GM06990 (cell line): ENCODE measurements at regions not wholly inside any gene's neighbourhood (a gene's known extent, or its start where the extent isn't known, plus 50 kb on each side); places are given as distances from the start of the nearest gene placed in this dataset.

Experiments used
- DNase-seq: peaks from one replicate; pipeline ENCODE4 v3.0.0-alpha.2; 2011; ENCODE audit not compliant: insufficient read length; ENCODE audit errors: extremely low read depth
- H3K27me3 ChIP-seq: replicated peaks from 2 replicates; pipeline ENCODE4 v1.6.0; 2011; ENCODE audit warnings: low read length; ENCODE audit not compliant: control insufficient read depth, insufficient read depth
- H3K36me3 ChIP-seq: 2 replicates; pipeline ENCODE4 v1.5.1; 2011; ENCODE audit warnings: low read length; ENCODE audit not compliant: control insufficient read depth, insufficient read depth
- H3K4me3 ChIP-seq: replicated peaks from 2 replicates; pipeline ENCODE4 v1.5.1; 2011; ENCODE audit warnings: low read depth, mild to moderate bottlenecking, control low read depth, low read length
- CTCF ChIP-seq: IDR thresholded peaks from 2 replicates; pipeline ENCODE4 v1.5.1; 2011; ENCODE audit warnings: low read length, control low read depth, mild to moderate bottlenecking, inconsistent platforms; ENCODE audit not compliant: insufficient read depth, poor library complexity, severe bottlenecking

GRCh38 chr19:30106417-30107095 is 164.5 kb downstream of the URI1 start:
- no peaks in the 10 kb centered on the region; the same call in 1 of the 2 replicates for H3K27me3 ChIP-seq

GRCh38 chr19:30107251-30107650 is 165.2 kb downstream of the URI1 start:
- no peaks in the 10 kb centered on the region; the same call in 1 of the 2 replicates for H3K27me3 ChIP-seq
- H3K4me3 ChIP-seq = no peak overlapping the region
- no peak for DNase-seq
- TF ChIP-seq CTCF = no peak
- no peaks in the 10 kb centered on the region for H3K36me3 ChIP-seq

More at GRCh38 chr19:30106417-30107095, 164.5 kb downstream of the URI1 start:
- no peaks in the 10 kb centered on the region for H3K36me3 ChIP-seq
- TF ChIP-seq CTCF = no peak
- no peak for DNase-seq
- no peak overlapping the region for H3K4me3 ChIP-seq

- Histone ChIP-seq H3K27me3 (no peaks in the 10 kb centered on the region; the same call in 1 of the 2 replicates), H3K36me3 (no peaks in the 10 kb centered on the region), H3K4me3 (no peak overlapping the region)
- TF ChIP-seq CTCF = no peak
- no peak for DNase-seq
Observed at GRCh38 chr19:30109565-30109964, 167.5 kb downstream of the URI1 start.

- no peak for DNase-seq
- H3K27me3 ChIP-seq = no peaks in the 10 kb centered on the region; the same call in 1 of the 2 replicates
- no peak overlapping the region for H3K4me3 ChIP-seq
- TF ChIP-seq CTCF = no peak
- H3K36me3 ChIP-seq = no peaks in the 10 kb centered on the region
Observed at GRCh38 chr19:30111021-30111855, 169.2 kb downstream of the URI1 start.

GRCh38 chr19:30112171-30112570 is 170.1 kb downstream of the URI1 start:
- H3K36me3 ChIP-seq = no peaks in the 10 kb centered on the region
- DNase-seq = no peak
- no peak overlapping the region for H3K4me3 ChIP-seq
- no peak for TF ChIP-seq CTCF
- no peaks in the 10 kb centered on the region; the same call in 1 of the 2 replicates for H3K27me3 ChIP-seq
